IPS-15b (cell line): ENCODE measurements at regions not wholly inside any gene's neighbourhood (a gene's known extent, or its start where the extent isn't known, plus 50 kb on each side); places are given as distances from the start of the nearest gene placed in this dataset.

ENCODE experiments used
- H3K27me3 ChIP-seq: one replicate; pipeline ENCODE4 v1.6.1; 2013; ENCODE audit warnings: low read length; ENCODE audit not compliant: control insufficient read depth, insufficient read depth
- H3K36me3 ChIP-seq: one replicate; pipeline ENCODE4 v1.6.1; 2013; ENCODE audit warnings: low read length; ENCODE audit not compliant: control insufficient read depth, insufficient read depth
- H3K4me1 ChIP-seq: one replicate; pipeline ENCODE4 v1.6.1; 2013; ENCODE audit warnings: mild to moderate bottlenecking, low read length; ENCODE audit not compliant: control insufficient read depth, insufficient read depth
- H3K4me3 ChIP-seq: one replicate; pipeline ENCODE4 v1.5.1; 2013; ENCODE audit warnings: low read depth, low read length
- H3K9ac ChIP-seq: one replicate; pipeline ENCODE4 v1.6.1; 2013; ENCODE audit warnings: low read depth, mild to moderate bottlenecking, low read length
- H3K9me3 ChIP-seq: one replicate; pipeline ENCODE4 v1.6.1; 2013; ENCODE audit warnings: mild to moderate bottlenecking, low read length; ENCODE audit not compliant: control insufficient read depth, insufficient read depth

DNA sequence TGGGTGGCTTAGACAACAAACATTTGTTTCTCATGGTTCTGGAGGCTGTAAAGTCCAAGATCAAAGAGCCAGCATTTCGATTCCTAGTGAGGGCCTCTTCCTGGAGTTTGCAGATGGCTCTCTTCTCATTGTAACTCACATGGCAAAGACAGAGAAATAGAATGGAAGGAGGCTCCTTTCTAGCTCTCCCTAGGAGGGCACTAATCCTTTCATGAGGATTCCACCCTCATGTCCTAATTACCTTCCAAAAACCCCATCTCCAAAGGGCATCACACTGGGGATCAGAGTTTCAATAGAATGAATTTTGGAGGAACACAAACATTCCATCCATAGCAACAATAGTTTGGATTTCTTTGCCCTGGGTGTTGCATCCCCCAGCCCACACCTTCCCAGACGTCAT, 247.3 kb downstream of the TTLL7 start:
- Histone ChIP-seq H3K4me1 (no peaks in the 10 kb centered on the region), H3K9ac (no peak overlapping the region), H3K27me3 (no peaks in the 10 kb centered on the region), H3K9me3 (no peaks in the 10 kb centered on the region), H3K4me3 (no peak overlapping the region), H3K36me3 (no peaks in the 10 kb centered on the region)

DNA sequence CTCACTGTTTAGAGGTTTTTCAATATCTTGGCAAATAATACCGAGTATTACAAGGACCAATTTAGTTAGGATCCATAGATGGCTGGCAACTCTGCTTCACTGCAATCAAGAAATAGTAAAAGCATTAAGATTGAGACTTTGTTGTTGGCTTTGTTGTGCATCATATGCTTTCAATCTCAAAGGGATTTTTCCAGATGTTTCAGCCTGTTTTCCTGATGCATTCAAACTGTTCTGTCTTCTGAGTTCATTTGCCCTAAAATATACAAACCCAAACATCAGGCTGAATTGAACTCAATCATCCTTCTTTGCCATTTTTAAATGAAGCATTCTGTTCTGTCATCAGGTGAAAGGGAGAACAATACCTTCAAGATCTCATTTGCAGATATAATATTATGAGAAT, 248.7 kb downstream of the TTLL7 start:
- Histone ChIP-seq H3K9me3 (no peaks in the 10 kb centered on the region), H3K9ac (no peak overlapping the region), H3K36me3 (no peaks in the 10 kb centered on the region), H3K4me1 (no peaks in the 10 kb centered on the region), H3K27me3 (no peaks in the 10 kb centered on the region), H3K4me3 (no peak overlapping the region)

DNA sequence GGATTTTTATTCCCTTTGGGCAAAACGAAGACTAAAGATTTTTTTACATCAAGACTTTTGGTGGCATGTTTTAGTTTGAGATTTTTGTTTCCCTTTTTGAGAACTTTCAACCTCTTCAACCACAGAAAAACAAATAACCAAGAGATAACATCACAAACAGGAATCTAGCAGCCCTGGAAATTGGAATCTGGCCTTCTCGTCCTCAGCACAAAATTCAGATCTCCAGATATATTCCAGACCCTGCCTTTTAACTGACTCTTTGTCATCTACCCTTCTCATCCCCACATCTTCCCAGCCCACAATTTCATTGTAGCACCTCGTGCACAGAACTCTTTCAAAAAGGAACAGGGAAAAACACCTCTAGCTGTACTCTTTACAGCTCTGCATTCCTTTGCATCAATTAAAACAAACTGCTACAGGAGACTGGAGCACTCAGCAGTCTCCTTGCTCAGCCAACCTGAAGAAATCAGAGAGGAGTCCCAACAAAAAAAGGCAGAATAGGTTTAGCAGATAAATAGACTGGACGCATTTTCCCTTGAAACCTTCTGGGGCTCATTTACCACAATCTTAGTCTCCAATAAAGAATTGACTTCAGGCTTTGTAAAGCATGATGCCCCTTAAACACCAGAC, 251.0 kb downstream of the TTLL7 start:
- no peaks in the 10 kb centered on the region for H3K9me3 ChIP-seq
- H3K9ac ChIP-seq, result no peak overlapping the region
- no peaks in the 10 kb centered on the region for H3K36me3 ChIP-seq
- no peaks in the 10 kb centered on the region for H3K4me1 ChIP-seq
- no peak overlapping the region for H3K4me3 ChIP-seq
- H3K27me3 ChIP-seq, result no peaks in the 10 kb centered on the region

DNA sequence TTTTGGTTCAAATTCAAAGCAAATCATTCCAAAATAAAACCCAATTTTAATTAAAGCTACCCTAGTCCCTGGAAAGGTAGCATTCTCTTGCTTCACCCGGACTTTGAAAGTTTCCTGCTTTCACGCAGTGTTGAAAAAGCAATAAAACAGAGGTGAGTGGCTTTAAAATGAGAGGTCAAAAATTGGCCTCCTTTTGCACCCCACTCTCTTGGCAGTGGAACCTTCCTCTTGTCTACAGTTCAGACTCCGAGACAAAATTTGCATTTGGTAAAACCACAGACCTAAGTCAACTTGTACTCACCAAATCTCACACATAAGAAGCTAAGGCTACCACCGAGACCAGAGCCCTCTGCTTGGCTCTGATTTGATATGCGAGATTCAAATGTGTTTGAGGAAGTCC, 252.7 kb downstream of the TTLL7 start:
- H3K9ac ChIP-seq, result no peak overlapping the region
- no peak overlapping the region for H3K4me3 ChIP-seq
- H3K36me3 ChIP-seq, result no peaks in the 10 kb centered on the region
- H3K9me3 ChIP-seq, result no peaks in the 10 kb centered on the region
- peaks cover 6% of the 10 kb centered on the region for H3K4me1 ChIP-seq
- no peaks in the 10 kb centered on the region for H3K27me3 ChIP-seq

DNA sequence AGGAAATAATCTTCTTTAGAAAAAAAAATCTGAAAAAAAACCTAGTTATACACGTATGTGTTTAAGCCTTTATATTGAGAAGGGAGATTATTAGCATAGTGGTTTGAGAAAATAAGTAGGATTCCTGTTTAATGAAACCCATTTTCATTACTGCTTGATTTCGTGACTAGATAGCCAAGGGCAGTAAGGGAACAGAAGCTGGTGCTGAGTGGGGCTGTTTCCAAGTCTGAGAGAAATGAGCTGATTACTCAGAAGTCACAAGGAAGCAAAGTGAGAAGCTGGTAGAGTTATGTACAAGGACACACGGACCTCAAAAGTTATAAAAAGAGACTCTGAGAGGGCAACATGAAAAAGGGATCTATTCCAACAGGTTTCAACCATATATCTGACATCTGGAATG, 256.5 kb downstream of the TTLL7 start:
- Histone ChIP-seq H3K4me3 (no peak overlapping the region), H3K9ac (no peak overlapping the region), H3K27me3 (no peaks in the 10 kb centered on the region), H3K4me1 (peaks cover 9% of the 10 kb centered on the region), H3K36me3 (no peaks in the 10 kb centered on the region), H3K9me3 (no peaks in the 10 kb centered on the region)

DNA sequence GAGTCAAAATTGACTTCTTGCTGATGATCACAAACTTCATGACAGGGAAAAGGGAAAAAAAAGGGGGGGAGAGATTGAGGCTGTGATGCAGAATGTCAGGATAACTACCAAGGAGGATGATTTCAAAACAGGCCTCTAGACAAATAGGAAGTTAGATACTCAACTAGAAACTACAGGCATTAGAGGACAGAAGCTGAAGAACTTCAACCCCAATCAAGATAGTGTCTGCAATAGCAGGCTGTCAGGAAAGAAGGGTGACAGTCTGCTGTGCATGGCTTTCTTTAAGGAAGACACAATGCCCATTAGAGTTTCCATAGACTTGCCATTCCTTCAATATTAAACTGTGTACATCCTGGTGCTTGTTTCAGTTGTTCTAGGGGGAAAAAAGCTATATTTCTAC, 257.2 kb downstream of the TTLL7 start:
- Histone ChIP-seq H3K4me1 (peaks cover 9% of the 10 kb centered on the region), H3K36me3 (no peaks in the 10 kb centered on the region), H3K4me3 (no peak overlapping the region), H3K9me3 (no peaks in the 10 kb centered on the region), H3K9ac (no peak overlapping the region), H3K27me3 (no peaks in the 10 kb centered on the region)

DNA sequence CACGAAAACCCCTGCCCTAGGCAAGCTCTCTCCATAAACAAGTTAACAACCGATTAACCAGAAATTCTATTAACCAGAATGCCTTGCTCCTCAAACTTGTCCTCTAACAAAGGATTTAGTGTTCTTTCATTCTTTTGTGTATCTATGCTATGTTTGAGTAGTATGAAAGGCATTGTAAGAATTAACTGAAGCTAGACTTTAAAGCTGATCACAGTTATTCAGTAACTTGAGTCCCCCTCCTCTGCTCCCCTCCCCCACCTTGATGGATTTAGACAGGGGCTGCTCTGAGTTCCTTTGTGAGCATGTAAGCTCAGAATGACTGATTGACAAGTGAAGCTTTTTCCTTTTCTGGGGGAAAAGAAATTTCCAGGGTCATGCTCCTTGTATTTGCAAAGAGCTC, 257.6 kb downstream of the TTLL7 start:
- H3K4me3 ChIP-seq, result no peak overlapping the region
- no peak overlapping the region for H3K9ac ChIP-seq

DNA sequence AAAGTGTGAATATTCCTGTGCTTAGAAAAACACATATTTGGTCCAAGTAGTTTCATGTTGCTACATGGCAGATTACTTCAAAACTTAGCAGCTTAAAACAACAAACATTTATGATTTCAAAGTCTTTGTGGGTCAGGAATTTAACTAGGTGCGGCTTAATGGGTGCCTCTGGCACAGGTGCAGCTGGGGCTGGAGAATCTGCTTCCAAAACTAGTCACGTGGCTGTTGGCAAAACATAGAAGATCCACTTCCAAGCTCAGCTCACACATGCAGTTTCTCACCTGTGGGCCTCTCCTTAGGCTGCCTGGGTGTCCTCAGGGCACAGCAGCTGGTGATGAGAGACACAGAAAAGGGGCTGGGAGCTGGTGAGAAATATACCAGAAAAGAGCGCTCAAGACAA, 263.4 kb downstream of the TTLL7 start:
- H3K36me3 ChIP-seq, result no peaks in the 10 kb centered on the region
- H3K4me3 ChIP-seq, result no peak overlapping the region
- no peaks in the 10 kb centered on the region for H3K4me1 ChIP-seq
- no peaks in the 10 kb centered on the region for H3K9me3 ChIP-seq
- no peaks in the 10 kb centered on the region for H3K27me3 ChIP-seq
- no peak overlapping the region for H3K9ac ChIP-seq

More for the DNA sequence above, 257.6 kb downstream of the TTLL7 start:
- no peaks in the 10 kb centered on the region for H3K9me3 ChIP-seq
- no peaks in the 10 kb centered on the region for H3K27me3 ChIP-seq
- peaks cover 9% of the 10 kb centered on the region for H3K4me1 ChIP-seq
- H3K36me3 ChIP-seq, result no peaks in the 10 kb centered on the region

DNA sequence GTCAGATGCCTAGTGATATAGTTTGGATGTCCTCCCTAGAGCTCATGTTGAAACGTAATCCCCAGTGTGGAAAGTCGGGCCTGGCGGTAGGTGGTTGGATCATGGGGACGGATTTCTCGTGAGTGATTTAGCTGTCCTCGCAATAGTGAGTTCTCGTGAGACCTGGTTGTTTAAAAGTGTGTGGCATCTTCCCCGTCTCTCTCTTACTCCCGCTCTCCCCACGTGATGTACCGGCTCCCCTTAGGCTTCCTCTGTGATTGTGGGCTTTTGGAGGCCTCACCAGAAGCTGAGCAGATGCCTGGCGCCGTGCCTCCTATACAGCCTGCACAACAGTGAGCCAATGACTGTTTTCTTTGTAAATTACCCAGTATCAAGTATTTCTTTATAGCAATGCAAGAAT, 264.5 kb downstream of the TTLL7 start:
- no peaks in the 10 kb centered on the region for H3K36me3 ChIP-seq
- no peaks in the 10 kb centered on the region for H3K9me3 ChIP-seq
- H3K4me1 ChIP-seq, result no peaks in the 10 kb centered on the region

DNA sequence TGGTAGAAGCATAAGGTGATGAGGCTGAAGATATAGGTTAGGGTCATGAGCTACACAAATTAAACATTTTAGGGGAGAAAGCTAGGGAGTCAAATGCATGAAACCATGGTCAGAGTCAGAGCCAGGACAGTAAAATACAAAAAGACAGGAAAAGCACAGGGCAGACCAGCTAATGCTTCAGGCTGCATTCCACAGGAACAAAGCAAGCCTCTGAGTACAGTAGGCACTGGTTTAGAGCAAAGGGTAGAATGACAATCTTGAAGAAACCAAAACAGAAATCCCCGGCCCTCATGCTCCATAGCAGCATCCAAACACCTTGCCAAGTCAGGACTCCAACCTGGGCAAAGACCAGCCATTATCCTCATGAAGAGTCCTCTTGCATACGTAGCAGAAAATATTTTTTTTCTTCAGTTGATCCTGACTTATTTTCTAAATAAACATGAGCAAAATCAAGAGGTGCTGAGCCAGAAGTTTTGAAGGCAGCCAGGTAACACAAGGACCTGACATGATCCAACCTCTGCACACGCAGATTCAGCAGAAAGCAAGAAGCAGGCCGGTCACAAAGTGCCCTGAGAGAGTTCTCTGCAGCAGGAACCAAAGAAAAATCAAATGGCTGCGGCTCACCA, 273.1 kb downstream of the TTLL7 start:
- H3K9me3 ChIP-seq, result no peaks in the 10 kb centered on the region
- H3K4me1 ChIP-seq, result peaks cover 3% of the 10 kb centered on the region
- no peaks in the 10 kb centered on the region for H3K27me3 ChIP-seq
- no peak overlapping the region for H3K9ac ChIP-seq
- no peak overlapping the region for H3K4me3 ChIP-seq
- no peaks in the 10 kb centered on the region for H3K36me3 ChIP-seq

More for the DNA sequence above, 264.5 kb downstream of the TTLL7 start:
- no peaks in the 10 kb centered on the region for H3K27me3 ChIP-seq
- no peak overlapping the region for H3K4me3 ChIP-seq
- no peak overlapping the region for H3K9ac ChIP-seq

DNA sequence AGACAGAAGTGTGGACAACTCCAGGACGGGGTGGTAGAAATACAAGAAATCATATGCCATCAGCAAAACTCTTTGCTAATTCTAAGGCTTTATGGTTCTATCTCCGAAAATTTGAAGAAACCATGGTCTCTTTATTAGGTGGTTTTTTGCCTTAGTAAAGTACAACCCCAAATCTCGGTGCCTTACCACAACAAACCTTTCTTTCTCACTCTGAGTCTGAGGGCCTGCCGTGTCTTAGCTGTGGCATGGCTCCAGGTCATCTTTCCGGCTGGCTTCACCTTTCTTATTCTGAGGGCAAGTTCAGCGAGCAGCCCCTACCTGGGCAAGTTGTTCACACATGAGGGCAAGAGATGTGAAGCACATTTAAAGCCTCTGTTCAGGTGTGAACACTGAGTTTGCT, 280.6 kb downstream of the TTLL7 start:
- Histone ChIP-seq H3K4me3 (no peak overlapping the region), H3K9me3 (no peaks in the 10 kb centered on the region), H3K4me1 (no peaks in the 10 kb centered on the region), H3K9ac (no peak overlapping the region), H3K27me3 (no peaks in the 10 kb centered on the region), H3K36me3 (no peaks in the 10 kb centered on the region)

DNA sequence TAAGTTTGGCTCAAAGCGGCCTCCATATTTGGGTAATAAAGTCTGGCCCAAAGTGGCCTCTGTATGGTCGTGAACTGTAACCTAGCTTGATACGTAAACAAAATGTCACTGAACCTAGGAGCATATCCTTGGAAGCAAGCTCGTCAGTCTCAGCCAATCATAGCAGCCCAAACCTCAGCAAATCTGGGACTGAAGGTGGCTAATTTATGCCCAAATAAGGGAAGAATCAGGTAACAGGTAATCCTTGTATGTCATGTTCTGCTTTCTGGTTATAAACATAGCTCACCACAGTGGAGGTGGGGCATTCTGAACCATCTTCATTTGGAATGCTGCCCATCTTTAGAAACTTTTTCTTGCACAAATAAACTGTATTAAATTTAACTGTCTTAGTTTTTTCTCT, 281.1 kb downstream of the TTLL7 start:
- Histone ChIP-seq H3K4me3 (no peak overlapping the region), H3K9me3 (no peaks in the 10 kb centered on the region), H3K9ac (no peak overlapping the region), H3K4me1 (no peaks in the 10 kb centered on the region), H3K27me3 (no peaks in the 10 kb centered on the region), H3K36me3 (no peaks in the 10 kb centered on the region)
